Neural crest cell (in vitro differentiated cells): ENCODE measurements at regions not wholly inside any gene's neighbourhood (a gene's known extent, or its start where the extent isn't known, plus 50 kb on each side); places are given as distances from the start of the nearest gene placed in this dataset.

Experiments used
- DNase-seq: peaks from one replicate; pipeline ENCODE4 v3.0.0; 2021; ENCODE audit warnings: low read depth, mixed read lengths, low spot score
- H3K27ac Mint-ChIP-seq: one replicate; pipeline ENCODE4 v1.8.0; 2021; ENCODE audit warnings: mild to moderate bottlenecking, mixed read lengths; ENCODE audit not compliant: unreplicated experiment
- H3K27me3 Mint-ChIP-seq: 2 replicates; pipeline ENCODE4 v1.8.0; 2021; ENCODE audit warnings: low read depth, mild to moderate bottlenecking, mixed read lengths
- H3K36me3 Mint-ChIP-seq: 2 replicates; pipeline ENCODE4 v1.8.0; 2021; ENCODE audit warnings: low read depth, mild to moderate bottlenecking, mixed read lengths
- H3K4me1 Mint-ChIP-seq: 2 replicates; pipeline ENCODE4 v1.8.0; 2021; ENCODE audit warnings: mixed read lengths
- H3K4me3 Mint-ChIP-seq: one replicate; pipeline ENCODE4 v1.8.0; 2021; ENCODE audit warnings: mild to moderate bottlenecking, mixed read lengths
- H3K9me3 Mint-ChIP-seq: 2 replicates; pipeline ENCODE4 v1.8.0; 2021; ENCODE audit warnings: mixed read lengths
- CTCF ChIP-seq: fragments of 200-600 bp; sonication (generic); conservative IDR thresholded peaks from 2 replicates; pipeline ENCODE4 v1.5.0; 2021; ENCODE audit warnings: antibody characterized with exemption, mild to moderate bottlenecking

GRCh38 chr6:165990216-165990615 lies 177.4 kb downstream of the TBXT start:
- peaks cover 82% of the 10 kb centered on the region for H3K27me3 Mint-ChIP-seq
- no peak overlapping the region for H3K27ac Mint-ChIP-seq
- H3K9me3 Mint-ChIP-seq: no peaks in the 10 kb centered on the region
- peaks cover 23% of the 10 kb centered on the region for H3K4me1 Mint-ChIP-seq
- no peak for DNase-seq
- no peaks in the 10 kb centered on the region for H3K36me3 Mint-ChIP-seq
- H3K4me3 Mint-ChIP-seq: peak overlapping the region; percentile 66
- TF ChIP-seq CTCF: no peak

- no peak overlapping the region for H3K27ac Mint-ChIP-seq
- peak overlapping the region; percentile 91 for H3K4me3 Mint-ChIP-seq
- DNase-seq: no peak
- peaks cover 88% of the 10 kb centered on the region for H3K27me3 Mint-ChIP-seq
- H3K4me1 Mint-ChIP-seq: peaks cover 23% of the 10 kb centered on the region
- no peak for TF ChIP-seq CTCF
- no peaks in the 10 kb centered on the region for H3K36me3 Mint-ChIP-seq
- H3K9me3 Mint-ChIP-seq: no peaks in the 10 kb centered on the region
These were observed 178.7 kb downstream of the TBXT start for GRCh38 chr6:165988757-165989456.

- no peak overlapping the region for H3K27ac Mint-ChIP-seq
- H3K9me3 Mint-ChIP-seq: no peaks in the 10 kb centered on the region
- peaks cover 93% of the 10 kb centered on the region for H3K27me3 Mint-ChIP-seq
- no peaks in the 10 kb centered on the region for H3K36me3 Mint-ChIP-seq
- H3K4me3 Mint-ChIP-seq: peak overlapping the region; percentile 91
- peak; percentile 47 for DNase-seq
- peaks cover 23% of the 10 kb centered on the region for H3K4me1 Mint-ChIP-seq
- no peak for TF ChIP-seq CTCF
These were observed 179.3 kb downstream of the TBXT start for GRCh38 chr6:165988302-165988756.

GRCh38 chr6:165987483-165988301 lies 180.0 kb downstream of the TBXT start:
- Mint-ChIP-seq H3K27me3 (peaks cover 95% of the 10 kb centered on the region), H3K36me3 (no peaks in the 10 kb centered on the region), H3K9me3 (no peaks in the 10 kb centered on the region), H3K4me1 (peaks cover 23% of the 10 kb centered on the region), H3K27ac (no peak overlapping the region), H3K4me3 (peak overlapping the region; percentile 93)
- TF ChIP-seq CTCF: no peak
- peak; percentile 51 for DNase-seq

DNA sequence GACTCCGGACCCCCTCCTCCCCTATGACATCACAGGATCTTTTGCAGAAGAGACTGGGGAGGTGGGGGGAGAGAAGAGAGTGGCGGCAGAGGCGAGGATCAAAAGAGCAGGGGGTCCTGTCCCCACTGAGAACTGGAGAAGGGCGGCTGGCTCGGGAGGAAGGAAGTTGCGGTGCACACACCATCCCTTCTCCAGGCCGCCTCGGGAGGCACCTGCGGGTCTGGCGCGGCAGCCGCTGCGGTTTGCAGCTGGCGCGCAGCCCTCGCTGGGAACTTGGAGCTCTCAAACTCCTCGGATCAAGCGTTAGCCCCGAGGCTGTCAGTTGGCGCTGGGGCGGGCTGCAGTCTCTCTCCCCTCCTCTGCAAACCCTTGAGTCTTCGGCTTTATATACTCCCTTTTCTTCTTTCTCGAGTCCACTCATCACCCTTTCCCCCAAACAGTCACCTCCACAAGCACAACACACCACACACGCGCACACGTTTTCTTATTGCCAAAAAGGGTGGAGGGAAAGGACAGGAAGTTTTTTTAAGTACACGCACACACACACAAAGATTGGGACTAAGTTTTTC lies 180.7 kb downstream of the TBXT start:
- Mint-ChIP-seq H3K27me3 (peaks cover 92% of the 10 kb centered on the region), H3K4me3 (peak overlapping the region; percentile 93), H3K27ac (no peak overlapping the region), H3K36me3 (no peaks in the 10 kb centered on the region), H3K9me3 (no peaks in the 10 kb centered on the region), H3K4me1 (peaks cover 23% of the 10 kb centered on the region)
- DNase-seq: no peak
- TF ChIP-seq CTCF: no peak
